ENCODE measurements at regions not wholly inside any gene's neighbourhood (a gene's known extent, or its start where the extent isn't known, plus 50 kb on each side); places are given as distances from the start of the nearest gene placed in this dataset.

GRCh38 chr2:160890667-160891352 is 269.4 kb upstream of the TANK start:
- Mint-ChIP-seq H3K9me3 (peaks cover 2% of the 10 kb centered on the region; the same call in 1 of the 3 replicates), H3K27ac (no peak overlapping the region), H3K36me3 (ENCODE audit: low read depth) (no peaks in the 10 kb centered on the region), H3K4me3 (no peak overlapping the region), H3K27me3 (ENCODE audit: insufficient read depth, low read depth, poor library complexity) (peaks cover 2% of the 10 kb centered on the region), H3K4me1 (no peaks in the 10 kb centered on the region)
- Histone ChIP-seq H3K4me1 (ENCODE audit: insufficient read depth) (no peaks in the 10 kb centered on the region), H4K20me1 (replicated peaks; ENCODE audit: insufficient read depth) (no peaks in the 10 kb centered on the region), H2AFZ (no peak overlapping the region), H3K4me3 (no peak overlapping the region), H3F3A (replicated peaks; ENCODE audit: low read depth) (no peaks in the 10 kb centered on the region), H3K79me2 (replicated peaks; ENCODE audit: insufficient read depth) (no peaks in the 10 kb centered on the region), H3K4me2 (no peak overlapping the region), H3K27me3 (ENCODE audit: insufficient read depth) (no peaks in the 10 kb centered on the region), H3K9me2 (ENCODE audit: insufficient read depth) (peaks cover 11% of the 10 kb centered on the region; the same call in 1 of the 2 replicates), H3K36me3 (ENCODE audit: insufficient read depth) (no peaks in the 10 kb centered on the region), H3K27ac (ENCODE audit: low read depth) (no peak overlapping the region)
- TF ChIP-seq CTCF (conservative IDR thresholded peaks at IDR 0.05; ENCODE audit: low read depth in 2 of 2), result no peak
- no peak for TF ChIP-seq ZNF462 (CRISPR knock-in tag; IDR thresholded peaks at IDR 0.05)
- TF ChIP-seq ZNF331 (CRISPR knock-in tag; IDR thresholded peaks at IDR 0.05; ENCODE audit: low read depth), result no peak
- TF ChIP-seq STAT1 (IDR thresholded peaks at IDR 0.05; ENCODE audit: unreplicated experiment), result no peak
- TF ChIP-seq ZNF114 (CRISPR knock-in tag; IDR thresholded peaks at IDR 0.05), result no peak
- no peak for TF ChIP-seq EZH2phosphoT487 (IDR thresholded peaks at IDR 0.05; ENCODE audit: unreplicated experiment)
- TF ChIP-seq JUNB (IDR thresholded peaks at IDR 0.05; ENCODE audit: unreplicated experiment), result no peak
- TF ChIP-seq CREB1 (CRISPR knock-in tag; IDR thresholded peaks at IDR 0.05; ENCODE audit: low read depth), result no peak
- no peak for TF ChIP-seq NANOG (IDR thresholded peaks at IDR 0.05; ENCODE audit: borderline replicate concordance)
- TF ChIP-seq POLR2AphosphoS5 (IDR thresholded peaks at IDR 0.05; ENCODE audit: low read depth), result no peak
- TF ChIP-seq EZH2 (IDR thresholded peaks at IDR 0.05; ENCODE audit: low read depth, unreplicated experiment), result no peak
- no peak for ATAC-seq
- no peak for DNase-seq (ENCODE audit: low spot score)
